ENCODE measurements at regions not wholly inside any gene's neighbourhood (a gene's known extent, or its start where the extent isn't known, plus 50 kb on each side); places are given as distances from the start of the nearest gene placed in this dataset.

DNA sequence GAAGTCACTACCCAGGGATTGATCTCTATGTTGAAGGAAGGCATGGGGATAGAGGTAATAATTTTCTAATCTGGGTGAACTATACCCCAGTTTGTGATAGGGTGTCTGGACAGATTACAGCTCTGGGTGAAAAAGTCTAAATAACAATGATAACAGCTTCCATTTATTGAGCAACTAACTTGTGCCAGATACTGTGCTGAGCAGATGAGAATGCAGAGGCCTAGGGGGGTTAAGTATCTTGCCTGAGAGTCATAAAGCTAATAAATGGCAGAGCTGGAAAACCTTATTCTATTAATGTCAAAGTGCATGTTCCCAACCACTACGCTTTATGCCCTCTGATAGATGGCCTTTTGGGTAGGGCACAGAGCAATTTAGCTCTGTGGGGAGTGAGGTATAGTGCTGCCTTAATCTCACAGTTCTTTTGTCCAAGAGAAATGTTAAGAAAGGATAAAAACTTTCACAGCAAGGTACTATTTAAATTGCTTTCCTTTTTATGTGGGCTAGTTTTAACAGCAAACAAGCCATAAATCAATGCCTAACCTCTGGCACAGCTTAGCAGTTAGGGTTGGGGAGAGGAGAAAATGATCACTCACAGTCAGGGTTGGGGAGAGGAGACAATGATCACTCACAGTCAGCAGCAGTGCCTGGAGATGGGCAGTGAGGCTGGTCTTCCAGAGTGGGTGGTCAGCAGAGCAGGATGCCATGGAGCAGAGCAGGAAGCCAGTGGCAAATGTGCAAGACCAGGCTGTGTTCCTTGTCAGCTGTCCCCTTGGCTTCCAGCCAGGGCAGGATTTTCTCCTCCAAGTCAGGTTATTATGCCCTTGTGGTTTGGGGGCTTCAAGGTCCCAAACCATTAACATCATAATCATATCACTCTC, 187.0 kb downstream of the CARTPT start:
- TF ChIP-seq, protein P1, sequence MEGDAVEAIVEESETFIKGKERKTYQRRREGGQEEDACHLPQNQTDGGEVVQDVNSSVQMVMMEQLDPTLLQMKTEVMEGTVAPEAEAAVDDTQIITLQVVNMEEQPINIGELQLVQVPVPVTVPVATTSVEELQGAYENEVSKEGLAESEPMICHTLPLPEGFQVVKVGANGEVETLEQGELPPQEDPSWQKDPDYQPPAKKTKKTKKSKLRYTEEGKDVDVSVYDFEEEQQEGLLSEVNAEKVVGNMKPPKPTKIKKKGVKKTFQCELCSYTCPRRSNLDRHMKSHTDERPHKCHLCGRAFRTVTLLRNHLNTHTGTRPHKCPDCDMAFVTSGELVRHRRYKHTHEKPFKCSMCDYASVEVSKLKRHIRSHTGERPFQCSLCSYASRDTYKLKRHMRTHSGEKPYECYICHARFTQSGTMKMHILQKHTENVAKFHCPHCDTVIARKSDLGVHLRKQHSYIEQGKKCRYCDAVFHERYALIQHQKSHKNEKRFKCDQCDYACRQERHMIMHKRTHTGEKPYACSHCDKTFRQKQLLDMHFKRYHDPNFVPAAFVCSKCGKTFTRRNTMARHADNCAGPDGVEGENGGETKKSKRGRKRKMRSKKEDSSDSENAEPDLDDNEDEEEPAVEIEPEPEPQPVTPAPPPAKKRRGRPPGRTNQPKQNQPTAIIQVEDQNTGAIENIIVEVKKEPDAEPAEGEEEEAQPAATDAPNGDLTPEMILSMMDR (IDR thresholded peaks at IDR 0.05) = no peak
- TF ChIP-seq POLR2A (IDR thresholded peaks at IDR 0.05) (no peak), EP300 (IDR thresholded peaks at IDR 0.05) (no peak), POLR2AphosphoS5 (IDR thresholded peaks at IDR 0.05) (peak in 2 of 4 donors; percentile 50 to 54)
